ENCODE measurements at regions not wholly inside any gene's neighbourhood (a gene's known extent, or its start where the extent isn't known, plus 50 kb on each side); places are given as distances from the start of the nearest gene placed in this dataset.
"Not testable (repeated sequence)": the region's sequence is repeated elsewhere in the genome, so short reads cannot be mapped to it uniquely, and the experiment has no call there.

DNA sequence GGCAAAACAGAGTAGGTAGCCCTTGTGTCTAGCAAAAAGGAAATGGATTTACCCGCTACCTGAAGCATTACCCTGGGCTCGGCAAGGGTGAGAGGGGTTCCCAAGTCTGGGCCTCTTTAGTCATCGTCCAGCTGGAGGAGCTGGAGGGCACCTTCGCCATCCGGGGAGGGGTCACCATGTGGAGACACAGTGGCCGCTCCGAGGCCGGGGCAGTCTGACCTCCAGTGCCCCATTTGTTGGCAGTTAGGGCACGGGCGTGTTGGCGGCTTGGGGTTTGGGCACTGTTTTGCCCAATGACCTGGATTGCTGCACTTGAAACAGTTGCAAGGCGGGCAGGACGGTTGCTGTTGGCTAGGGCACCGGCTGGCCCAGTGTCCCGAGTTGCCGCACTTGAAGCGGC, 581.8 kb downstream of the SUCLG1 start:
- H3K9me3 ChIP-seq (ENCODE audit: control insufficient read depth in 2 of 3, low read length in 3 of 3), result peaks cover 0 to 11% (median 0%) of the 10 kb centered on the region in 3 experiments
- DNase-seq; H3K4me3 ChIP-seq (ENCODE audit: low read length); H3K36me3 ChIP-seq (ENCODE audit: control insufficient read depth in 2 of 3, insufficient read depth in 3 of 3, low read length in 3 of 3); CTCF ChIA-PET; H3K4me1 ChIP-seq (ENCODE audit: control insufficient read depth in 2 of 2, insufficient read depth in 2 of 2, low read length in 2 of 2); H3K4me1 Mint-ChIP-seq; H3K4me3 Mint-ChIP-seq; H3K27me3 Mint-ChIP-seq; POLR2A ChIA-PET; H3K27ac ChIP-seq (ENCODE audit: low read depth, low read length); intact Hi-C loops (cut with micrococcal nuclease); H3K36me3 Mint-ChIP-seq; H3K27ac Mint-ChIP-seq; H3K27me3 ChIP-seq (ENCODE audit: control insufficient read depth in 2 of 2, insufficient read depth in 2 of 2, low read length in 2 of 2); ATAC-seq: not testable (repeated sequence)
- H3K9me3 Mint-ChIP-seq, result peaks cover 0 to 56% (median 25%) of the 10 kb centered on the region in 11 donors

DNA sequence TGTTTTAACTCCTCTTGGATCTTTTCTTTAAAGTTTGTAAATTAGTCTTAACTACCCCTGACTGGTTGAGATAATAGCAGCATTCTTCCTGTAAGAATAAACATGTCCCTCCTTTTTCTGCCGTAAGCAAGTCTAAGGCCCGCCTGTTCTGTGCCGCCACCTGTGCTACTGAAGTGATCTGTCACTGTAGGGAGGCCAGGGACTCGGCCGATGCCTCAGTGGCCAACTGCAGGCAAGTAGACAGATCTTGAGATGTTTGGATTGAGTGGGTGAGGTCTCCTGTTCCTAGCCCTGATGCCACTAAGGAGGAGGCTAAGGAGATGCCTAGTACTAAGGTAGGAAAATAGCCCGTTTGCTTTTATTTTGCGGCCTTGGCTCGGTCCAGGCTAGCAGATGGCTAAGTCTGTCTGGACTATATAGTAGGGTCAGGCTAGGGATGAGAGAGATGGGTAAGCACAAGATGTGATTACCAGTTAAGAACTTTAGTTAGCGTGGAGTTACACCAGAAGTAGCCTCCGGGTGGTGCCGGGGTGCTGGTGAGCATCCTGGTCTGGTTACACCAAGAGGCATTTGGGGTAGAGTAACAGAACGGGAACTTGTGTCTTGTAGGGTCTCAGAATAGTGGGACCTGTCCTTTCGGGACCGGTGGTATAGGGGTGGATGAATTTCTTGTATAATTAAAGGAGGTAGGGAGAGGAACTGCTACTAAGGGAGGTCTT, 584.2 kb downstream of the SUCLG1 start:
- no peaks in the 10 kb centered on the region for H3K4me1 Mint-ChIP-seq
- CTCF ChIA-PET, result no interaction called here
- intact Hi-C loops (cut with micrococcal nuclease), result no loop called here

DNA sequence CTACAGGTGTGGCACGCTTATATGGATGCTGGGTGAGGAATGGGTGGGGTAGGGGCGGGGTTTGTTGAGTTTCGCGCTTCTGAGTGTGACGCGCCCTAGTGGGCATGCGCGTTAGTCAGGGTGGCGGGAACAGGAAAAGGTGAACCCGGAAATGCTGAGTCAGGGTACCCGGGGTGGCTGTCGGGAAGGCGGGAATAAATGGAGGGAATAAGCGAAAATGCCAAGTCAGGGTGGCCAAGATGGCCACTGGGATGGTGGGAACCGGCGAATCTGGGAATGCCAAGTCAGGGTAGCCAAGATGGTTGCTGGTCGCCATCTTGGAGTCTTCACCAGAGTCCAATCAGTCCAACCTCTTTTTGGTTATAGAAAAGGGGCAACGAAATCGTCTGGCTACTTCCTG, 585.0 kb downstream of the SUCLG1 start:
- intact Hi-C loops (cut with micrococcal nuclease), result no loop called here
- no peak overlapping the region for H3K4me3 ChIP-seq (ENCODE audit: low read length)
- ChIA-PET CTCF (no interaction called here), POLR2A (no interaction called here)
- ATAC-seq (no peak), DNase-seq (no peak)
- Mint-ChIP-seq H3K4me3 (no peak overlapping the region), H3K9me3 (peaks cover 0 to 50% (median 25%) of the 10 kb centered on the region in 11 donors), H3K27ac (no peak overlapping the region), H3K36me3 (peaks cover 0 to 9% (median 4%) of the 10 kb centered on the region in 5 donors), H3K27me3 (peaks cover 0 to 10% (median 0%) of the 10 kb centered on the region in 5 donors), H3K4me1 (no peaks in the 10 kb centered on the region)
- no peaks in the 10 kb centered on the region for H3K27me3 ChIP-seq (ENCODE audit: control insufficient read depth in 2 of 2, insufficient read depth in 2 of 2, low read length in 2 of 2)
- no peaks in the 10 kb centered on the region for H3K36me3 ChIP-seq (ENCODE audit: control insufficient read depth in 2 of 3, insufficient read depth in 3 of 3, low read length in 3 of 3)
- no peaks in the 10 kb centered on the region for H3K4me1 ChIP-seq (ENCODE audit: control insufficient read depth in 2 of 2, insufficient read depth in 2 of 2, low read length in 2 of 2)
- H3K9me3 ChIP-seq (ENCODE audit: control insufficient read depth in 2 of 3, low read length in 3 of 3), result peaks cover 0 to 11% (median 0%) of the 10 kb centered on the region in 3 experiments
- H3K27ac ChIP-seq (ENCODE audit: low read depth, low read length), result no peak overlapping the region

More for the DNA sequence above, 584.2 kb downstream of the SUCLG1 start:
- Mint-ChIP-seq H3K27me3 (peaks cover 0 to 10% (median 0%) of the 10 kb centered on the region in 5 donors), H3K27ac (no peak overlapping the region), H3K9me3 (peaks cover 0 to 56% (median 25%) of the 10 kb centered on the region in 11 donors), H3K4me3 (no peak overlapping the region), H3K36me3 (peaks cover 0 to 9% (median 4%) of the 10 kb centered on the region in 5 donors)
- Histone ChIP-seq H3K27ac (ENCODE audit: low read depth, low read length) (no peak overlapping the region), H3K27me3 (ENCODE audit: control insufficient read depth in 2 of 2, insufficient read depth in 2 of 2, low read length in 2 of 2) (no peaks in the 10 kb centered on the region), H3K4me3 (ENCODE audit: low read length) (no peak overlapping the region), H3K4me1 (ENCODE audit: control insufficient read depth in 2 of 2, insufficient read depth in 2 of 2, low read length in 2 of 2) (no peaks in the 10 kb centered on the region), H3K36me3 (ENCODE audit: control insufficient read depth in 2 of 3, insufficient read depth in 3 of 3, low read length in 3 of 3) (no peaks in the 10 kb centered on the region), H3K9me3 (ENCODE audit: control insufficient read depth in 2 of 3, low read length in 3 of 3) (peaks cover 0 to 11% (median 0%) of the 10 kb centered on the region in 3 experiments)
- ATAC-seq (no peak), DNase-seq (no peak)
- POLR2A ChIA-PET, result no interaction called here

DNA sequence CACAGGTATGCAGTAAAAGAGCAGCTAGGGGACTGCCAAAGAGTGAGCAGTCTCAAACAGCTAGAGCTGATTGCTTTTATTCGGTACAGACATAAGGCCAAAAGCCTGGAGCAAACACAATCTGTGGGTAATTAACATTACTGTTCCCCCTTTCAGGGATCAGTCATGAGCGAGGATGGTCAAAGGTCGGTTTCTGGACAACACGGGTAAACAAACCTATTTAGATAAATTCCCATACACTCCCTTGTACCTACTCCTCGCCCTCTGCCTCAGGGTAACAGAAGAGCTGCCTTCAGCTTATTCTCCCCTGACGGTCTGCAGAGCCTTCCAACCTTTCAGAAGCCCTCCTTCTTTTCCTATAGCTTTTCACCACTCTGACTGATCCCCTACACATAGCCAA, 586.0 kb downstream of the SUCLG1 start:
- DNase-seq (no peak), ATAC-seq (no peak)
- Mint-ChIP-seq H3K36me3 (peaks cover 0 to 8% (median 4%) of the 10 kb centered on the region in 5 donors), H3K9me3 (peaks cover 0 to 42% (median 19%) of the 10 kb centered on the region in 11 donors), H3K27ac (no peak overlapping the region), H3K27me3 (peaks cover 0 to 10% (median 0%) of the 10 kb centered on the region in 5 donors), H3K4me3 (no peak overlapping the region), H3K4me1 (no peaks in the 10 kb centered on the region)
- ChIA-PET CTCF (no interaction called here), POLR2A (no interaction called here)
- Histone ChIP-seq H3K4me3 (ENCODE audit: low read length) (no peak overlapping the region), H3K27me3 (ENCODE audit: control insufficient read depth in 2 of 2, insufficient read depth in 2 of 2, low read length in 2 of 2) (no peaks in the 10 kb centered on the region), H3K9me3 (ENCODE audit: control insufficient read depth in 2 of 3, low read length in 3 of 3) (peaks cover 0 to 11% (median 0%) of the 10 kb centered on the region in 3 experiments), H3K36me3 (ENCODE audit: control insufficient read depth in 2 of 3, insufficient read depth in 3 of 3, low read length in 3 of 3) (no peaks in the 10 kb centered on the region), H3K27ac (ENCODE audit: low read depth, low read length) (no peak overlapping the region), H3K4me1 (ENCODE audit: control insufficient read depth in 2 of 2, insufficient read depth in 2 of 2, low read length in 2 of 2) (no peaks in the 10 kb centered on the region)
- intact Hi-C loops (cut with micrococcal nuclease), result no loop called here

DNA sequence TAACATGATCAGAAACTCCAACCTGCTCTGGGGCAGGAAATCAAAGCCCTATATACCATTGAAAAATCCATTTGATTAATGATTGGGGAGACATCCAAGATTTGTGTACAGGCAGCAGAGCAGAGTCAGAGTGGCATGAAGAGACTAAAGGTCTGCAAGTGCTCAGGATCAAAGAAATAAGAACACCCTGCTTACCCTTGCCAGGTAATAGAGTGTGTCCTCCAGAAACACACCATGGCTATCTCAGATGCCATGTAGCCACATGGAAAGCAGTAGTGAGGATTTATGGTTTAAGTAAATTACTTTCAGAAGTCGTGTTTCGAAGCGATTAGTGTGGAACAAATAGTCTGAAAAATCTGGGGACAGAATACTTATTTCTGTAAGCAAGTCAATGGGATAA, 592.9 kb downstream of the SUCLG1 start:
- DNase-seq, result no peak

DNA sequence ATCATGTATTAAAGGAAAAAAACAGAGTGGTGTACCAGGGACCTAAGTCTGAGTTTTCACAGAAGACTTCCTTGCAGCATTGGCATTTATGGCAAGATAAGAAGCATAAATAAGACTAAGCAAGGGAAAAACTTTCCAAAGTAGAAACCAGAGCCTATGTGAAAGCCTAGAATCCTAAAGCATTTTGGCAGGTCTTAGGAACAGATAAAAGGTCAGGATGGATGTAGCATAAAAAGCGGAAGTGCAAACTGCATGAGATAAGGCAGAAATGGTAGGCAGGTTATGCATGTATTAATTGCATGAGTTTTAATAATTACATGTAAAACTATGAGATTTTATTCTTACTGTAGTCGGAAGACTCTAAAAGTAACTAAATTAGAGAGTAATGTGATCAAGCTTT, 596.5 kb downstream of the SUCLG1 start:
- peaks cover 0 to 12% (median 0%) of the 10 kb centered on the region in 5 donors for H3K27me3 Mint-ChIP-seq
- Histone ChIP-seq H3K27me3 (ENCODE audit: control insufficient read depth in 2 of 2, insufficient read depth in 2 of 2, low read length in 2 of 2) (no peaks in the 10 kb centered on the region), H3K36me3 (ENCODE audit: control insufficient read depth in 2 of 3, insufficient read depth in 3 of 3, low read length in 3 of 3) (no peaks in the 10 kb centered on the region), H3K9me3 (ENCODE audit: control insufficient read depth in 2 of 3, low read length in 3 of 3) (no peaks in the 10 kb centered on the region), H3K27ac (ENCODE audit: low read depth, low read length) (no peak overlapping the region), H3K4me1 (ENCODE audit: control insufficient read depth in 2 of 2, insufficient read depth in 2 of 2, low read length in 2 of 2) (no peaks in the 10 kb centered on the region), H3K4me3 (ENCODE audit: low read length) (no peak overlapping the region)
- intact Hi-C loops (cut with micrococcal nuclease), result no loop called here
- ChIA-PET POLR2A (no interaction called here), CTCF (no interaction called here)
- no peak for DNase-seq
- no peak for ATAC-seq
- H3K27ac Mint-ChIP-seq, result no peak overlapping the region
- peaks cover 0 to 5% (median 0%) of the 10 kb centered on the region in 11 donors for H3K9me3 Mint-ChIP-seq
- no peaks in the 10 kb centered on the region for H3K36me3 Mint-ChIP-seq
- no peak overlapping the region for H3K4me3 Mint-ChIP-seq
- H3K4me1 Mint-ChIP-seq, result no peaks in the 10 kb centered on the region

More for the DNA sequence above, 592.9 kb downstream of the SUCLG1 start:
- ChIA-PET POLR2A (no interaction called here), CTCF (no interaction called here)
- H3K27ac ChIP-seq (ENCODE audit: low read depth, low read length), result no peak overlapping the region
- no peaks in the 10 kb centered on the region for H3K27me3 ChIP-seq (ENCODE audit: control insufficient read depth in 2 of 2, insufficient read depth in 2 of 2, low read length in 2 of 2)
- no peaks in the 10 kb centered on the region for H3K4me1 ChIP-seq (ENCODE audit: control insufficient read depth in 2 of 2, insufficient read depth in 2 of 2, low read length in 2 of 2)
- no peaks in the 10 kb centered on the region for H3K36me3 ChIP-seq (ENCODE audit: control insufficient read depth in 2 of 3, insufficient read depth in 3 of 3, low read length in 3 of 3)
- H3K27ac Mint-ChIP-seq, result no peak overlapping the region
- intact Hi-C loops (cut with micrococcal nuclease), result no loop called here
- H3K27me3 Mint-ChIP-seq, result peaks cover 0 to 4% (median 0%) of the 10 kb centered on the region in 5 donors
- H3K4me3 ChIP-seq (ENCODE audit: low read length), result no peak overlapping the region
- no peak for ATAC-seq
- H3K4me3 Mint-ChIP-seq, result no peak overlapping the region
- no peaks in the 10 kb centered on the region for H3K9me3 ChIP-seq (ENCODE audit: control insufficient read depth in 2 of 3, low read length in 3 of 3)
- H3K9me3 Mint-ChIP-seq, result peaks cover 0 to 5% (median 0%) of the 10 kb centered on the region in 11 donors
- no peaks in the 10 kb centered on the region for H3K36me3 Mint-ChIP-seq
- no peaks in the 10 kb centered on the region for H3K4me1 Mint-ChIP-seq

DNA sequence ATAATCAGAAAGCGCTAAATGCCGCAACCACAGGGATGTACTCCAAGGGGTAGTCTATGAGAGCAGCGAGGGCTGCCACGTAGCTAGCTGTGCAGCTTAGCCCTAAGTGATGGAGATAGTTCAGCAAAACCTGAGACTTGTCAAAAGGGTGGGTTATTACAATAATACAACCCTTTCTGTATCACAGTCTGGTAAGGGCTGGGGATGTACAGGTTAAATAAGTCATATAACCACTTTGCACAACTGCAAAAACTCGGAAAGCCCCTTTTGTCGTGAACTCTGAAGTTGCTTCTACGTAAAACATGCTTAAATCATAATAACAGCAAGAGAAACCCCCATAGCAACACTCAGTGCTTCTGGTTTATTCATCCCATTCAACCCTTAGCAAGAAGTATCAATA, 598.8 kb downstream of the SUCLG1 start:
- intact Hi-C loops (cut with micrococcal nuclease), result no loop called here
- DNase-seq (no peak), ATAC-seq (no peak)
- Histone ChIP-seq H3K27me3 (ENCODE audit: control insufficient read depth in 2 of 2, insufficient read depth in 2 of 2, low read length in 2 of 2) (no peaks in the 10 kb centered on the region), H3K36me3 (ENCODE audit: control insufficient read depth in 2 of 3, insufficient read depth in 3 of 3, low read length in 3 of 3) (no peaks in the 10 kb centered on the region), H3K4me3 (ENCODE audit: low read length) (no peak overlapping the region), H3K27ac (ENCODE audit: low read depth, low read length) (no peak overlapping the region), H3K9me3 (ENCODE audit: control insufficient read depth in 2 of 3, low read length in 3 of 3) (no peaks in the 10 kb centered on the region), H3K4me1 (ENCODE audit: control insufficient read depth in 2 of 2, insufficient read depth in 2 of 2, low read length in 2 of 2) (no peaks in the 10 kb centered on the region)
- H3K36me3 Mint-ChIP-seq, result no peaks in the 10 kb centered on the region
- CTCF ChIA-PET, result no interaction called here
- peaks cover 0 to 12% (median 0%) of the 10 kb centered on the region in 5 donors for H3K27me3 Mint-ChIP-seq
- H3K4me1 Mint-ChIP-seq, result no peaks in the 10 kb centered on the region
- H3K27ac Mint-ChIP-seq, result no peak overlapping the region
- POLR2A ChIA-PET, result no interaction called here
- no peak overlapping the region for H3K4me3 Mint-ChIP-seq
- no peaks in the 10 kb centered on the region for H3K9me3 Mint-ChIP-seq
